NCI-H2227 (cell line): ENCODE measurements at regions not wholly inside any gene's neighbourhood (a gene's known extent, or its start where the extent isn't known, plus 50 kb on each side); places are given as distances from the start of the nearest gene placed in this dataset.

Experiments
- DNase-seq: peaks from one replicate; lab custom pipeline; 2025; ENCODE audit not compliant: unreplicated experiment; lab: John Stamatoyannopoulos, UW

DNA sequence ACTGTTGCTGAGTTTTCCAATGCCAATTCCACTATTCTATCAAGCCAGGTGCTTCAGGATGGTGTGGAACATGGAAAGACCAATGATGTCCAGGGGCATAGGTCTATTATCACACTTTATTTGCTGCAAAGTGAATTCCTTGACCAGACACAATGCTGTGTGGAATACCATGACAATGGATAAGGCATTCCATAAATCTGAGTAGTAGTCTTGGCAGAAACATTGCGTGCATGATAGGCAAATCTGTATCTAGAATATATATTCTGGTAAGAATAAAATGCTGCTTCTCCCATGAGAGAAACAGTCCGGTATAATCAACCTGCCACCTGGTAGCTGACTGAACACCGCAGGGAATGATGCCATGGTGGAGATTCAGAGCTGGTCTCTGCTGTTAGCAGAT is 70.0 kb upstream of the ALDH1A3 start:
- no peak for DNase-seq

DNA sequence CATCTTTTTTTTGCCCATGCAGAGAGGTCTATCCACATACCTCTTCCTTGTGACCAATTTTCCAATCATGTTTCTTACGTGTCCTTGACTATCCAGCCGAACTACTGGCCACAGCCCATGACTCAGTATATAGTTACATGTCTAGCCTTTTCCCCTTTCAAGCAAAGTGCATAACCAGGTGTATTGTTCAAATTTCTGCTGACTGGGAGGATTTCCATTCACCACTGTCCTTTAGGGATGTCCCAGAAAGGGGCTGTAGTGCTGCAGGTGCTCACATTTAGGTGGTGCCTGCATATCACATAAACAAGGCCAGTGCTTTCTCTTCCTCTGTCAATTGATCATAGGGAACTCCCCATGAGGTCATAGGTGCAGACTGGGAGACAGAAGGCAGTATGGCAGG is 69.4 kb upstream of the ALDH1A3 start:
- no peak for DNase-seq

DNA sequence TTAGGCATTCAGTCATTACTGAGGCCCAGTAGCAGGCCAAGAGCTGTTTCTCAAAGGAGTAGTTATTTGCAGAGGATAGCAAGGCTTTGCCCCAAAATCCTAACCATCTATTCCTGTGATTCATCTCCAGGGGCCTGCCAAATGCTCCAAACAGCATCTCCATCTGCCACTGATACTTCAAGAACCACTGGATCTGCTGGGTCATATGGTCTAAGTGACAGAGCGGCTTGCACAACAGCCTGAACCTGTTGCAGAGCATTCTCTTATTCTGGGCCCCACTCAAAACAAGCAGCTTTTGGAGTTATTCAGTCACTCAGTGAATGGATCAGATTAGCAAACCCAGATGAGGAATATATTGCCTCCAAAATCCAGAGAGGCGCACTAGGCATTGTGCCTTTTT is 68.8 kb upstream of the ALDH1A3 start:
- DNase-seq, result no peak

DNA sequence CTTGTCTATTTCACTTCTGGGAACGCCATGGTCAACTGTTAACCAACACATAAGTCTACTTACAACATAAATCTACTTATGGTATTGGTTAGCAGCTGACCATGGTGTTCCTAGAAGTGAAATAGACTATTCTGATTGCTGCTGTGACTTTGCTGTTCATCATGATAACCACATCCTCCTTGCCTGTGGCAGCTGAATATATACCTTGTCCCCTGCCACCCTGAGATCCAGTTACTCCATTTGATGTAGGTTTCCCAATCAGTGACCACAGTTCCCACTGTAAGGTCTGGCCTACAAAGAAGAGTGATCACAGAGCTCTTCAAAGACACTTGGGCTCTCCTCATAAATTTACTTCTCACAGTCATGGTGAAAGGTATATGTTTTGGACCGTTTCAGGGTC is 66.8 kb upstream of the ALDH1A3 start:
- no peak for DNase-seq

DNA sequence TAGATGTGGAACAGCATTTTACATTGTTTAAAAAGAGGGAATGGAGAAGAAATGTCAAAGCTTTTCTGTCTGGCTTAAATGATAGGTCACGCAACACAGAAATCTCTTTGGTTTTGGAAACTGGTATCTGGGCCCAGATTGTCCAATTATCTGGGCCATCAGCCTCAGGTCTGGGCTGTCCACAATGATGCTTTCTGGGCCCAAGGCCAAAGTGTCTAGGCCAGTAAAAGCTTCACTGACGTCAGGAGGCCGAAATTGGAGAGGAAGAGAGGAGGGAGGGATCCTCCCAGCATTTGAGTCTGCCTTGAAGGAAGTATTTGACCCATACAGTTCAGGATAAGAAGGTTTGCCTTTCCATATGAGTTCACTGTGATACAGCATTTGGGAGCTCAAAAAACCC is 60.7 kb upstream of the ALDH1A3 start:
- DNase-seq, result no peak

DNA sequence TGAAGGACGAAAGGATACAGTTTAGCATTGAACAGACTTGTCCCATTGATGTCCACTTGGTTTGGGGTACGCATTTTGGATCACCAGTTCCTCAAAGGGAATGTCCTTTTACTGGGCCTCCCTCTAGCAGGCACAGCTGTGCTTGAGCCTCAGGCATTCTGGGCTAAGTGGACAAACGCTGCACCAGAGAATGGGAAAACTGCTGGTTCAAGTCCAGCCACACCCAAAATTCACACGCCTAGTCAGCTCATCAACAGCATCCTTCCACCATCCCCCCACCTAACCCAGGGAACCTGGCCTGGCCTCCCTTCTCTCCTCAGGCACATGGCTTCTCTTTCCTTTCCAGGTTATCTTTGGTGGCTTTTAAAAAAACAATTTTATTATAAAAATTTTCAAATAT is 59.1 kb upstream of the ALDH1A3 start:
- no peak for DNase-seq

DNA sequence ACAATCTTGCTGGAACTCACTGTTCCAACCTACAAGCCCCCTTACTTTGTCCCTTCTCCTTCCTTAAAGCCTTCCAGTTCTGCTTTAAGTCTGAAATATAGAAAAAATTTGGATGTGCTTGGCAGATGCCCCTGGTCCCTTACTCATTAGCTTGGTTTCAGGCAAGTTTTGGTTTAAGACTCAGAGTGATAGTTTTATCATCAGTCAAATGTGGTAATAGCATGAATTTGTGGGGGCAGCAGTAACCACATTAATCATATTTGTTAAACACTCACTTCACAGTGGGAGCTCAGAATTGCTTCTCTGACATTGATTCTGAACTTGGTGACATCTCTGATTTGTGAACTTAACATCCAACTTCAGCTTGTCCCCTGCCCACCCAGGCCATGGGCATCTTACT is 58.3 kb upstream of the ALDH1A3 start:
- no peak for DNase-seq

DNA sequence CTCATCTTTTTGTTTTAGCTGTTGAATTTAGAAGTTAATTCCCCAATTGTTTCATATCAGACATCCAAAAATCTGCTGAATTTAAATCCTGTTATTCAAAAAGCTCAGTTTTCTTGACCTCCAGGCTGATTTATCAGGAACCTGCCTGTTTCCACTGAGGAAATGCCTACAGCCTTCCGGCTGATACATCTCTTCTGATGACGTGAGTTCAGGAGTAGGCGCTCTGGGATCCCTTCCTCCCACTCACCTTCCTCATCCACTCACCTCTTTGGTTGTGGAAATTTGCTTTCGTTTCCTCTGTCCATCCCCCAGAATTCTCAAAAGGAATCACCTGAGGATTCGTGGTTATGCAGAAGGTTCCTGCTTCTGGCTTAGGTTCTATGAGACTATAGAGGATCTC is 55.4 kb upstream of the ALDH1A3 start:
- no peak for DNase-seq

DNA sequence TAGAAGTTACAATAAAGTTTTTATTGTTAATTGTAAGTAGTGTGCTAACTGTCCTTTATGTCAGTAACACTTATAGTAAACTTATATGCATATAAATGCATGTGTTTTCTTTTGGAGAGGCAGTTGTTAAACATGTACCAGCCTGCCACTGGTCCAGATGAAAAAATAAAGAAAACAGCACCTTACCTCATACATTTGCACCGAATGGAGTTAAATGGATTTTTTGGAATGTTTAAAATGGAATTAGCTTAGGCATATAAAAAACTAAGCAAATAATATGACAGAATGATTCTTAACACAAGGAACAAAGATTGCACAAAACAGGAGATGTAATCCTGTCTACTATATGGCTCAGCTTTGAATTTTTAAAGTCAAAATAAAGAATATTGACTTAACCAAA is 50.2 kb upstream of the ALDH1A3 start:
- DNase-seq, result no peak
